AG04450 (cell line): ENCODE measurements at regions not wholly inside any gene's neighbourhood (a gene's known extent, or its start where the extent isn't known, plus 50 kb on each side); places are given as distances from the start of the nearest gene placed in this dataset.

Experiments used
- CTCF ChIA-PET: fragments of 300-600, 350-600 bp; formaldehyde crosslinking; extraction: SDS; loops from one replicate; lab custom pipeline; 2022; ENCODE audit warnings: antibody characterized with exemption, inconsistent platforms; lab: Charles Lee
- POLR2A ChIA-PET: fragments of 350-600 bp; formaldehyde crosslinking; extraction: SDS; loops from one replicate; lab custom pipeline; 2021; ENCODE audit warnings: antibody characterized with exemption, inconsistent platforms; lab: Yijun Ruan, JAX
- DNase-seq: peaks from one replicate; pipeline ENCODE4 v3.0.0-alpha.2; 2011; ENCODE audit warnings: low read depth, low spot score
- H3K27ac ChIP-seq: one replicate; pipeline ENCODE4 v1.5.1; 2012; ENCODE audit warnings: low read depth, low read length, control low read depth
- H3K27me3 ChIP-seq: one replicate; pipeline ENCODE4 v1.6.0; 2012; ENCODE audit warnings: low read length; ENCODE audit not compliant: control insufficient read depth, insufficient read depth
- H3K4me3 ChIP-seq: 2 replicates; pipeline ENCODE4 v1.5.1; 2011; ENCODE audit warnings: mild to moderate bottlenecking, low read depth, low read length, control low read depth
- H3K9me3 ChIP-seq: 2 replicates; pipeline ENCODE4 v1.5.1; 2012; ENCODE audit warnings: low read length; ENCODE audit not compliant: control insufficient read depth, insufficient read depth
- TF ChIP-seq, protein P1 (sequence below): IDR thresholded peaks from 2 replicates; pipeline ENCODE4 v1.5.1; 2011; ENCODE audit warnings: low read depth, low read length, control low read depth, inconsistent platforms

- no peak overlapping the region for H3K27ac ChIP-seq
- no peak for DNase-seq
- H3K27me3 ChIP-seq: no peaks in the 10 kb centered on the region
- POLR2A ChIA-PET: no interaction called here
- TF ChIP-seq, protein P1, sequence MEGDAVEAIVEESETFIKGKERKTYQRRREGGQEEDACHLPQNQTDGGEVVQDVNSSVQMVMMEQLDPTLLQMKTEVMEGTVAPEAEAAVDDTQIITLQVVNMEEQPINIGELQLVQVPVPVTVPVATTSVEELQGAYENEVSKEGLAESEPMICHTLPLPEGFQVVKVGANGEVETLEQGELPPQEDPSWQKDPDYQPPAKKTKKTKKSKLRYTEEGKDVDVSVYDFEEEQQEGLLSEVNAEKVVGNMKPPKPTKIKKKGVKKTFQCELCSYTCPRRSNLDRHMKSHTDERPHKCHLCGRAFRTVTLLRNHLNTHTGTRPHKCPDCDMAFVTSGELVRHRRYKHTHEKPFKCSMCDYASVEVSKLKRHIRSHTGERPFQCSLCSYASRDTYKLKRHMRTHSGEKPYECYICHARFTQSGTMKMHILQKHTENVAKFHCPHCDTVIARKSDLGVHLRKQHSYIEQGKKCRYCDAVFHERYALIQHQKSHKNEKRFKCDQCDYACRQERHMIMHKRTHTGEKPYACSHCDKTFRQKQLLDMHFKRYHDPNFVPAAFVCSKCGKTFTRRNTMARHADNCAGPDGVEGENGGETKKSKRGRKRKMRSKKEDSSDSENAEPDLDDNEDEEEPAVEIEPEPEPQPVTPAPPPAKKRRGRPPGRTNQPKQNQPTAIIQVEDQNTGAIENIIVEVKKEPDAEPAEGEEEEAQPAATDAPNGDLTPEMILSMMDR: no peak
- H3K4me3 ChIP-seq: no peak overlapping the region
- CTCF ChIA-PET: no interaction called here
- H3K9me3 ChIP-seq: no peaks in the 10 kb centered on the region
These were observed 163.0 kb upstream of the CDH5 start for GRCh38 chr16:66203476-66203875.

- TF ChIP-seq, protein P1: no peak
- no peaks in the 10 kb centered on the region for H3K9me3 ChIP-seq
- no peak overlapping the region for H3K27ac ChIP-seq
- H3K27me3 ChIP-seq: no peaks in the 10 kb centered on the region
- no peak overlapping the region for H3K4me3 ChIP-seq
- no peak for DNase-seq
- POLR2A ChIA-PET: no interaction called here
- CTCF ChIA-PET: no interaction called here
These were observed 167.3 kb upstream of the CDH5 start for GRCh38 chr16:66199189-66199588.

DNA sequence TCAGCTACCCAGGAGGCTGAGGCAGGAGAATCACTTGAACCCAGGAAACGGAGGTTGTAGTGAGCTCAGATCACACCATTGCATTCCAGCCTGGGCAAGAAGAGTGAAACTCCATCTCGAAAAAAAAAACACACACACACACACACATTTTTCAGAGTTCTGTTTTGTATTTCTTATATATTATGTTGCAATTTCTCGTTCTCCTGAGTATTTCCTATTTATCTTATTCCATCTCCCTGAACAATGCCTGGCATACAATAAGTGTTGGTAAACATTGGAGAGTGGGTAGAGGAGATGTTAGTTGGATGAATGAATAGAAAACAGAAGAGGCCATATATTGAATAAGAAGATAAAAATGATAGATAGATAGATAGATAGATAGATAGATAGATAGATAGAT, 167.8 kb upstream of the CDH5 start:
- POLR2A ChIA-PET: no interaction called here
- Histone ChIP-seq H3K9me3 (no peaks in the 10 kb centered on the region), H3K27ac (no peak overlapping the region), H3K4me3 (no peak overlapping the region), H3K27me3 (no peaks in the 10 kb centered on the region)
- DNase-seq: no peak
- TF ChIP-seq, protein P1: no peak
- CTCF ChIA-PET: interaction anchor here (0.6 kb wide), 1 partner anchor 158 kb away, joined by 3 read pairs; no protein-coding TSS in a partner anchor

- Histone ChIP-seq H3K27me3 (no peaks in the 10 kb centered on the region), H3K9me3 (no peaks in the 10 kb centered on the region), H3K27ac (no peak overlapping the region), H3K4me3 (no peak overlapping the region)
- DNase-seq: no peak
- TF ChIP-seq, protein P1: no peak
- ChIA-PET CTCF (interaction anchor here (0.6 kb wide), 1 partner anchor 159 kb away, joined by 3 read pairs; no protein-coding TSS in a partner anchor), POLR2A (no interaction called here)
These were observed 168.7 kb upstream of the CDH5 start for GRCh38 chr16:66197668-66198278.

- Histone ChIP-seq H3K27me3 (no peaks in the 10 kb centered on the region), H3K4me3 (no peak overlapping the region), H3K27ac (no peak overlapping the region), H3K9me3 (no peaks in the 10 kb centered on the region)
- POLR2A ChIA-PET: no interaction called here
- CTCF ChIA-PET: no interaction called here
- TF ChIP-seq, protein P1: no peak
- DNase-seq: no peak
These were observed 169.7 kb upstream of the CDH5 start for GRCh38 chr16:66196770-66197169.
